Peyer's patch (tissue), 4 donors: ENCODE measurements at regions not wholly inside any gene's neighbourhood (a gene's known extent, or its start where the extent isn't known, plus 50 kb on each side); places are given as distances from the start of the nearest gene placed in this dataset.
"Not testable (repeated sequence)": the region's sequence is repeated elsewhere in the genome, so short reads cannot be mapped to it uniquely, and the experiment has no call there.

Experiments
- DNase-seq, 3 donors: peaks; one replicate each; pipeline ENCODE4 v3.0.0-alpha.2; 2017 to 2019
- H3K27ac ChIP-seq, 4 donors: fragments of 200-600 bp; sonication (generic); one replicate each; pipeline ENCODE4 v1.5.1; 2016 to 2019
- H3K27me3 ChIP-seq, 2 donors: fragments of 200-600 bp; sonication (generic); one replicate each; pipeline ENCODE4 v1.5.1; 2019
- H3K36me3 ChIP-seq, 3 donors: fragments of 200-600 bp; sonication (generic); one replicate each; pipeline ENCODE4 v1.5.1; 2016 to 2019
- H3K4me1 ChIP-seq, 4 donors: fragments of 200-600 bp; sonication (generic); one replicate each; pipeline ENCODE4 v1.5.1; 2016 to 2019
- H3K4me3 ChIP-seq, 4 donors: fragments of 200-600 bp; sonication (generic); 1 replicate in 3 of 4; 2 replicates in 1 of 4; pipeline ENCODE4 v1.5.1; 2016 to 2019; ENCODE audit warnings: mild to moderate bottlenecking in 1 of 4
- H3K9me3 ChIP-seq, 4 donors: fragments of 200-600 bp; sonication (generic); one replicate each; pipeline ENCODE4 v1.5.1; 2016 to 2019; ENCODE audit warnings: mild to moderate bottlenecking in 1 of 4
- POLR2A ChIP-seq, 2 donors: fragments of 450-650 bp; IDR thresholded peaks; one replicate each; pipeline ENCODE4 v1.5.1; 2017; ENCODE audit warnings: antibody characterized with exemption in 2 of 2, mild to moderate bottlenecking in 2 of 2, moderate library complexity in 2 of 2
- TF ChIP-seq, protein P1 (sequence below), 6 experiments: fragments of 450-650 bp in 4 of 6; fragments of 200-600 bp in 2 of 6; sonication (generic) in 1 of 6; IDR thresholded peaks; one replicate each; pipeline ENCODE4 v1.5.1; 2017 to 2019; ENCODE audit warnings: antibody characterized with exemption in 6 of 6, mild to moderate bottlenecking in 3 of 6, moderate library complexity in 1 of 6

DNA sequence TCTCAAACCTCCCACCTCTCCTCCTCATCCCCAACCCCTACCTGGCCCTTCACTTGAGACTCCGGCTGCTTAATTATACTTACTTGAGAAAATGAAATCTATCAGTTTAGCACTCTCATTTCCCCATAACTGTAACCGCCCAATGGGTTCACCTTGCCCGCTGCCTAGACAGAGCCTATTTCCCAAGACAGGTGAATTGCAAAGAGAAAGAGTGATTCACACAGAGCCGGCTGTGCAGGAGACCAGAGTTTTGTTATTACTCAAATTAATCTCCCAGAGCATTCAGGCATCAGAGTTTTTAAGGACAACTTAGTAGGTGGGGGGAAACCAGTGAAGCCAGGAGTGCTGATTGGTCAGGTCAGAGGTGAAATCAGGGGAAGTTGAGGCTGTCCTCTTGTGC is 301.4 kb upstream of the CDYL start:
- Histone ChIP-seq H3K4me3 (no peak overlapping the region), H3K9me3 (peaks cover 0 to 5% (median 0%) of the 10 kb centered on the region in 4 donors), H3K27me3 (no peaks in the 10 kb centered on the region), H3K36me3 (no peaks in the 10 kb centered on the region), H3K4me1 (no peaks in the 10 kb centered on the region), H3K27ac (no peak overlapping the region)
- TF ChIP-seq POLR2A (IDR thresholded peaks at IDR 0.05): no peak
- TF ChIP-seq, protein P1, sequence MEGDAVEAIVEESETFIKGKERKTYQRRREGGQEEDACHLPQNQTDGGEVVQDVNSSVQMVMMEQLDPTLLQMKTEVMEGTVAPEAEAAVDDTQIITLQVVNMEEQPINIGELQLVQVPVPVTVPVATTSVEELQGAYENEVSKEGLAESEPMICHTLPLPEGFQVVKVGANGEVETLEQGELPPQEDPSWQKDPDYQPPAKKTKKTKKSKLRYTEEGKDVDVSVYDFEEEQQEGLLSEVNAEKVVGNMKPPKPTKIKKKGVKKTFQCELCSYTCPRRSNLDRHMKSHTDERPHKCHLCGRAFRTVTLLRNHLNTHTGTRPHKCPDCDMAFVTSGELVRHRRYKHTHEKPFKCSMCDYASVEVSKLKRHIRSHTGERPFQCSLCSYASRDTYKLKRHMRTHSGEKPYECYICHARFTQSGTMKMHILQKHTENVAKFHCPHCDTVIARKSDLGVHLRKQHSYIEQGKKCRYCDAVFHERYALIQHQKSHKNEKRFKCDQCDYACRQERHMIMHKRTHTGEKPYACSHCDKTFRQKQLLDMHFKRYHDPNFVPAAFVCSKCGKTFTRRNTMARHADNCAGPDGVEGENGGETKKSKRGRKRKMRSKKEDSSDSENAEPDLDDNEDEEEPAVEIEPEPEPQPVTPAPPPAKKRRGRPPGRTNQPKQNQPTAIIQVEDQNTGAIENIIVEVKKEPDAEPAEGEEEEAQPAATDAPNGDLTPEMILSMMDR (IDR thresholded peaks at IDR 0.05): no peak
- DNase-seq: no peak

DNA sequence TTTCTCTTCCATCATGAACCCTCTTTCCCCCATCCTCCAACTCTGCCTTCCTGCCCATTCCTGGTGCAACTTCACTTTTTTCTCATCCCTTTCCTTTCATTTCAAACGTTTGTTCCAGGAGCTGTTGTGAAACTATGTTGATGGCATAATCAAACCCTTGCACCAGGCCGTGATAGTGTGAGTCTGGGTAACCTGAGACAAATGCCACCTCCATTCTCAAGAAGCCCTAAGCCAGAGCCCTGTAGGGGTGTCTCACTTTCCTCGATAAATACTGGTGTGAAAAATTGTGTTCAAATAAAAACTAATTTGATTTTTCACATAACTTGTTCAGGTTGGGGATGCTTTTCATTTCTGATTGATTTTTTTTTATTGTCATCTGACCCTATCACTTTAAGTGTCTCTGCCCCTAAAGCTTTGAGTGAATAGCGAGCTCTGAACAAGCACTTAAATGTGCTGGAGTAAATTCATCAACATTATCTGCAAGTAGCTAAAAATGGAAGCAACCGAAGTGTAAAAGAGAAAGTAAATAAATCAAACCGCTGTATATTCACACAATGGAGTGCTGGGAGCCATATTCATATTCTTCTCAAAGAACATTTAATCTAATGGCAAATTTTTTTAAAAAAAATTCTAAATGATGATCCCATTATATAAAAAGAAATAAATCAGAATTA is 303.1 kb upstream of the CDYL start:
- H3K27ac ChIP-seq: no peak overlapping the region
- H3K4me3 ChIP-seq: no peak overlapping the region
- no peaks in the 10 kb centered on the region for H3K27me3 ChIP-seq
- H3K9me3 ChIP-seq: peaks cover 0 to 5% (median 0%) of the 10 kb centered on the region in 4 donors
- H3K4me1 ChIP-seq: no peaks in the 10 kb centered on the region
- no peaks in the 10 kb centered on the region for H3K36me3 ChIP-seq
- DNase-seq: no peak
- no peak for TF ChIP-seq POLR2A (IDR thresholded peaks at IDR 0.05)
- TF ChIP-seq, protein P1 (IDR thresholded peaks at IDR 0.05): no peak

DNA sequence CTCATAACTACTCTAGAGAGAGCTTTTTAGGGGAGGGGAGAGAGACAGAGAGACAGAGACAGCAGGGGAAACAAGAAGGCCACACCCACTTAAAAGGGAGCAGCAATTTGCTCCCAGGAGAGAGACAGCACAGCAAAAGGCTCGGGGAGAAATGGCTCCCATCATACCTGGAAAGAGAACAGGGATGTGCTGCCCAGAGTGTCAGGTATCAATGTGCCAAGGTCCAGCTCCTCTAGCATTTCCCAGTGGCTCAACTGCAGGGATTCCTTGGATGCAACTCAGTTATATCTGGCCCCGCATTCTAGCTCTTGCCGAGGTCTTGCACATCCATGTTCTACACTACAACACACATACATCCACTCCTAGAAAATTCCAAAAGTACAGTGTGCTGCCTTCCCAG is 304.0 kb upstream of the CDYL start:
- no peak overlapping the region for H3K27ac ChIP-seq
- H3K9me3 ChIP-seq: peaks cover 0 to 5% (median 0%) of the 10 kb centered on the region in 4 donors
- no peaks in the 10 kb centered on the region for H3K27me3 ChIP-seq
- DNase-seq: no peak
- no peaks in the 10 kb centered on the region for H3K4me1 ChIP-seq
- TF ChIP-seq, protein P1 (IDR thresholded peaks at IDR 0.05): no peak
- TF ChIP-seq POLR2A (IDR thresholded peaks at IDR 0.05): no peak
- no peak overlapping the region for H3K4me3 ChIP-seq
- no peaks in the 10 kb centered on the region for H3K36me3 ChIP-seq

DNA sequence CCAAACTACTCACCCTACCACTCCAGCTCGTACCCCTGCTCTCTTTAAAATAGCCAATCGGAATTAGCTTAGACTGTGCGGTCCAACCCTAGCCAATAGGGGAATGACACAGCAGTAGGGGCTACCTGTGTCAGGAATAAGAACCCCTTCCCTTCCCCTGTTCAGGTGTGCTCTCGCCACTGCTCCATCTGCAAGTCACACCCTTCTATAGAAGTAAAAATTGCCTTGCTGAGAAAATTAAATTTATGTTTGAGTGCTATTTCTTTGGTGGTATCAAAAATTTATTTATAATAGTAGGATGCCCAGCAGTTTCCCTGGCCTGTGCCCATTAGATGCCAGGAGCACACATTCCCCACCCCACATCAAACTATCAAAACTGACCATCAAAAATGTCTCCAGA is 304.7 kb upstream of the CDYL start:
- not testable (repeated sequence) for H3K27ac ChIP-seq, H3K36me3 ChIP-seq, H3K4me1 ChIP-seq, H3K27me3 ChIP-seq, H3K9me3 ChIP-seq, H3K4me3 ChIP-seq, DNase-seq

DNA sequence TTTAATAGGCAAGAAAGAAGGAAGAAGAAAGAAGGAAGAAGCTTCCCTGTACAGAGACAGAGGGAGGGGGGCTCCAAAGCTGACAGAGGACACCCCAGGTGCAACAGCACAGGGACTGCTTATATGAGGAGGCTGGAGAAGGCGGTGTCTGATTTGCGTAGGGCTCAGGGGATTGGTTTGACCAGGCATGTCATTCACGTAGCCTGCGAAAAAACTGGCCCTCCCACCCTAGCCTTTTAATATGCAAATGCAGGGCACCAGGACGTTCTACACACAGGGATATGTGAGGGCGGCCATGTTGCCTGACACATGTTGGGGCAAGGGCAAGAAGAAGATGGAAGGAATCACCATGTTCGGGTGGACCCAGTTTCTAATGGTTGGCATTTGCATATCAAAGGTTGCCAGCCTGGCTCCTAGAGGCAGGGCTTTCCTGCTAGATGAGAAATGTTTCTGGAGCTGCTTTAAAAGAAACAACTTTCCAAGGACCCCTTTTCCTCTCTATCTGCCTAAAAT is 305.4 kb upstream of the CDYL start:
- H3K27me3 ChIP-seq: no peaks in the 10 kb centered on the region
- peaks cover 0 to 5% (median 0%) of the 10 kb centered on the region in 4 donors for H3K9me3 ChIP-seq
- H3K4me3 ChIP-seq: no peak overlapping the region
- H3K36me3 ChIP-seq: no peaks in the 10 kb centered on the region
- TF ChIP-seq POLR2A (IDR thresholded peaks at IDR 0.05): no peak
- TF ChIP-seq, protein P1 (IDR thresholded peaks at IDR 0.05): no peak
- H3K4me1 ChIP-seq: no peaks in the 10 kb centered on the region
- DNase-seq: no peak
- H3K27ac ChIP-seq: no peak overlapping the region

DNA sequence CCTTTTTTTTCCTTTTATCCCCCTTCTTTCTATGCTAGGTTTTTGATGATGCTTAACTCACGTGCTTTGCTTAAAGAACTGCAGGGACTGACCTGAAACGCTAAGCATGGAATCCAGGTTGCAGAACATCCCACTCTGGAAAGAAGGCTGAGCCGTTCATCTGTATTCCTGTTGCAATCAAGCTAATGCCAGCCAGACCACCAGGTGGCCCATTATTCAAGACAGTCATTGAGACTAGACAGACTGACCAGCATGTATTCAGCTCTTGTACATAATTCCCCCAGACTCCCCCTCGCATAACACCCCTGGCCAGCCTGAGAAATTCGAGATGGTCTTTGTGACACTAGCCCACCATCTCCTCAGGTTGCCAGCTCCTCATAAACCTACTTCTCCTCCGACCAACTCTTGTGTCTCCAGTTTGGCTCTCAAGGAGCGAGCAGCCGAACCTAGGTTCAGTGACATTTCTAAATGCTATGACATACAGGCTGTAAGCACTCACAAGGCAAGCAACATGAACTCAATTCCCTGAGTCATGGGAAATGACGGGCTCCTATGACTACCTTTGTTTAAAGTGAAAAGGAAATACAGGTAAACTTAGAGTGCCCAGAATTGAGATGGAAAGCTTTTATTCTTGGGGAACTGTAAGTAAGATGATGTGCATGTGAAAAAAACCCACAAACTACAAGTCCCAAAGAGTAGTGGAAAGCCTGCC is 309.3 kb upstream of the CDYL start:
- TF ChIP-seq POLR2A (IDR thresholded peaks at IDR 0.05): no peak
- TF ChIP-seq, protein P1 (IDR thresholded peaks at IDR 0.05): no peak
- no peak for DNase-seq
- H3K4me3 ChIP-seq: no peak overlapping the region
- no peaks in the 10 kb centered on the region for H3K36me3 ChIP-seq
- H3K27me3 ChIP-seq: no peaks in the 10 kb centered on the region
- no peaks in the 10 kb centered on the region for H3K9me3 ChIP-seq
- H3K27ac ChIP-seq: no peak overlapping the region
- H3K4me1 ChIP-seq: no peaks in the 10 kb centered on the region
